Hematopoietic multipotent progenitor cell (in vitro differentiated cells): ENCODE measurements at regions not wholly inside any gene's neighbourhood (a gene's known extent, or its start where the extent isn't known, plus 50 kb on each side); places are given as distances from the start of the nearest gene placed in this dataset.
A peak's percentile ranks its signal among the peaks of the same experiment; 100 is the strongest.

Source experiments
- DNase-seq, 3 donors: peaks; one replicate each; pipeline ENCODE4 v3.0.0-alpha.2; 2011 to 2015; ENCODE audit warnings: low read depth in 2 of 3, low spot score in 2 of 3

DNA sequence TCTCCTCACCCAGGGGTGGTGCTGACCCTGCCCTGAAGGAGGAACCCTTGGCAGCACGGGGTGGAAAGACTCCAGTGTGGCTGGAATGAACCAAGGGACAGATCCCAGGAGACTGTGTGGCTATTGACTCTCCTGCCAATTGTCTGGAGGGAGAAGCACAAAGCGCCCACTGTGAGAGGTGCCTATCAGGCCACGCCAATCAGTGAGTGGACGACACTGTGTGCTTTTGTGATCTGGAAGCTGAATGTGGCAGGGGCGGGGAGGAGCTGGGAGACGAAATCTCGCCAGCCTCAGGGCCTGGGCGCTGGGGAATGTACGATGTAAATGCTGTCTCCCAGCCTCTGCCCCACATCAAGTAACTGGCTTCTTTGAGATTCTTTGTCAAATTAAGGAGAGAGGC is 167.1 kb downstream of the ZBTB18 start:
- no peak for DNase-seq

DNA sequence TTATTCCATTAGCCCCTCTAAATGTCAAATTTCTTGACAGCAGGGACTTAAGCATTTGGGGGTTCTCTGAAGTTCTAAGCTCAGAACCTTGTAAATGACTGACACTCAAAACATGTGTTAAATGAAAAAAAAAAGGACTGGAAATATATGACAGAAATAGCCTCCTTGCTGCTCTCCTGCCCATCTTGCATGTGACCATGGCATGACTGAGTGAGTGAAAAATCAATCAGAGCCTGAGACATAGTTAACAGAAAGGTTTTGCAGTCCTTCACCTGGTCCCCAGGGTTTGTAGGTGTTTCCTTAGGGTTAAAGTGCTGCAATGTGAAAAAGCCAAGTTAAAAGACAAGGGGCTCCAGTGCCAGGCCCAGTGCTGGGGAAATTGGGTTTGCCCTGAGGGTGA is 168.1 kb downstream of the ZBTB18 start:
- DNase-seq: no peak

DNA sequence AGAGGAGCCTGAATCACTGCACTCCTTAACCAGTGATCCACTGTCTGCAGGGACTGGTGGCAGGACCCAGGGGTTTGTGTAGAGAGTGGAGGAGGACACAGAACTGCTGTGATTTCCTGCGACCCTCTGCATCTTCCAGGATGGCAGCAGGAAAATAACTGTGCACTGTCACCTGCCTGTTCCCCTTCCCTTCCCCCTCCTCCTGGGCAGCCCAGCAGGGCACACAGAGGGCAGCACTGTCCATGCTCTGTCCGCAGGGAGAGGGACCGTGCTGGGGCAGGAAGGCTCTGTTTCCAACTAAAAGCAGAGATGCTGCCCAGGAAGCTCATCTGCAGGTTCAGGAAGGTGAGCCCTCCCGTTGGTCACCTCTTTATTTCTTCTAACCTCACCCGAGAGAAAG is 168.7 kb downstream of the ZBTB18 start:
- no peak for DNase-seq

DNA sequence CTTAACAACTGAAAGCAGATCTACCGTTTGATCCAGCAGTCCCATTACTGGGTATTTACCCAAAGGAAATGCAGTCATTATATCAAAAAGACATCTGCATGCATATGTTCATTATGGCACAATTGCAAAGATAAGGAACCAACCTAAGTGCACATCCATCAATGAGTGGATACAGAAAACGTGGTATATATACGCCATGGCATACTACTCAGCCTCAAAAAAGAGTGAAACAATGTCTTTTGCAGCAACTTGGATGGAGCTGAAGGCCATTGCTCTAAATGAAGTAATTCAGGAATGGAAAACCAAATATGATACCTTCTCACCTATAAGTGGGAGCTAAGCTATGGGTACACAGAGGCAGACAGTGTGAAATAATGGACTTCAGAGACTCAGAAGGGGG is 169.3 kb downstream of the ZBTB18 start:
- no peak for DNase-seq

DNA sequence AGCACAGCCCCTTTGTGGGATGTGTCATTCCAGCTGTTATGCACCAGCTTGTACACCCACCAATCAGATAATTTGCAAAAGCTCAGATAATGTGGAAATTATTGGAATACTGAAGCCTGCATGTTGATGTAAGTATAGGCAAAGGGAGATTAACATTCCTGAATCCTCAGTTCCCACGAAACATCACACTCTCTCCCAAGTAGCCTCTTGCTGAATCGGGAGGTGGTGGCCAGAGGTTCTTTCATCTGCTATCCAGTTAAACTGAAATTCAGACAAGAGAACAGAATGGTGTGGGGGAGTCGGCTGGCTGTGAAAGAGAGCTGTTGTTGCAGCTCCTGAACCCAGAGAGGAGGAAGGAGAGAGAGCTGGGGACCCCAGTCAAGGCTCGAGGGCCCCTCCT is 170.9 kb downstream of the ZBTB18 start:
- DNase-seq: no peak

DNA sequence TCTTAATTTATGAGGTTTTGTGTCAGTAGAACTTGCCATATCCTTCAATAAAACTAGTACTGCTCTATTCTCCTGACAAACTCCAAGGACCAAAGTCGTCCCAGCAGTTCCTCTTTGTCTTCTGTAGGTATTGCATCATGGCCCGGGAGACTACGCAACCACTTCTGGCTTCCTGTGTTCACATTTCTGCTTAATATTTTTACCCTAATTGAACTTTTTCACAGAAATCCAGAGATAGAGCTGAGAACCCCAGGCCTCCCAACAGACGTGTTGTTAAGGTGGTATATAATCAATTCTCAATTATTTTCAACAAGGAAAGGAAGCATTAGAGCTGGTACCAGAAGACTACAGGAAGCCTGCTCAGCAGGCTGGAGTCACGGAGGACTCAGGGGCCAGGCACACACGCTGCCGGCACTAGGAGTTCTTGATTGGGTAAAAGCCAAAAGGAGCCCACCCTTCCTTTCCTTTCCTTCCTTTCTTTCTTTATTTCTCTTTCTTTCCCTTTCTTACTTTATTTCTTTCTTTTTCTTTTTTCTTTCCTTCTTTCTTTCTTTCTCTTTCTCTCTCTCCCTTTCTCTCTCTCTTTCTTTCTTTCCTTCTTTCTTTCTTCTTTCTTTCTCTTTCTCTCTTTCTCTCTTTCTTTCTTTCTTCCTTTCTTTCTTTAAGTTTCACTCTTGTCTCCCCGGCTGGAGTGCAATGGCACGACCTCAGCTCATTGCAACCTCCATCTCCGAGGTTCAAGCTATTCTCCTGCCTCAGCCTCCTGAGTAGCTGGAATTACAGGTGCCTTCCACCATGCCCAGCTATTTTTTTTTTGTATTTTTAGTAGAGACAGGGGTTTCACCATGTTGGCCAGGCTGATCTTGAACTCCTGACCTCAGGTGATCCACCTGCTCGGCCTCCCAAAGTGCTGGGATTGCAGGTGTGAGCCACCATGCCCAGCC is 173.7 kb downstream of the ZBTB18 start:
- peak in 2 of 3 donors; percentile 45 to 70 for DNase-seq

DNA sequence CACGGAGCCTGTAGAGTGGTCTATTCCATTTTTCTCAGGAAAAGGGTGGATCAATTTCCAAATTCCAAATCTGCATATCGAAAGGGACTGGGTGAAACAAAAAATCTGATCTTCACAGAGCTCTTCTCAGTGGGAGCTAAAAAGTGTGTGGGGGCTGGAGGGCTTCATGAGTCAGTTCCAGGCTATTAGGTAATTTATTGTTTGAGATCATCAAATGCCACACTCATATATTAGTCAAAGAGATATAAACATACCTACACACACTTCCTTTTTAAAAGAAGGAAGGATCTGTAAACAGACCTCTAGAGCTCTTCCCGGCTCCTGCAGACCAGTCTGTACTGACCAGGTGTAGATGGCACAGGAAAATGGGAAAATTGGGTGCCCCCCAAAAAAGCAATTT is 175.4 kb downstream of the ZBTB18 start:
- DNase-seq: no peak

DNA sequence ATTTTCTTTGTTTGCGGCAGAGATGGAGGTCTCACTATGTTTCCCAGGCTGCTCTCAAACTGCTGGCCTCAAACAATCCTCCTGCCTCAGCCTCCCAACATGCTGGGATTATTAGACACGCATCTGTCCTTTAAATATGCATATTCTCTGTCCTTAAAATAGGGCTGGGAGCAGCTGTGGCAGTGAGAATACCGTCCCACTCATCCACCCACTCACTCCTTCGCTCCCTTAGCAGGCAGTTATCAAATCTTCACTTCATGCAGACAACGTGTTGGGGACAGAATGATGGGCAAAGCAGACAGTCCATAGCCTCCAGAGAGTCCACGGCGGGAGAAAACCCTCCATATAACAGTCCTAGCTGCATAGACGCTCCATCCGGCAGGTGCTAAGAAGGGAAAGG is 179.4 kb downstream of the ZBTB18 start:
- no peak for DNase-seq

DNA sequence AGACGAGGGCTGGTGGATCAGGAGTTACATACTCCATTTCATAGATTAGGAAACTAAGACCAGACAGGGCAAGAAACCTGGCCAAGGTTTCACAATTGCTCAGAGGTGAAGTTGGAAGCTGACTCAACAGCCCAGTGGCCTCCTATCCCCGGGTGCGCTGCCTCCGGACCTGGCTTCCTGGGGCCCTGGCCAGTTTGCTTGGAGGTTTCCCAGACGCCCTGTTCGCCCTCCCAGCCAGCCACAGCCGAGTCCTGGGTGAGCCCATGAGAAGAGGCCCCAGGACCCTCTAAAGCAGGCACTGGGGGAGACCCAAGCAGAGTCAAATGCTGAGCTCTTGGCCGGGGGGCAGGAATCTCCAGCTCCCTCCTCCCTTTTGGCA is 180.1 kb downstream of the ZBTB18 start:
- DNase-seq: no peak

DNA sequence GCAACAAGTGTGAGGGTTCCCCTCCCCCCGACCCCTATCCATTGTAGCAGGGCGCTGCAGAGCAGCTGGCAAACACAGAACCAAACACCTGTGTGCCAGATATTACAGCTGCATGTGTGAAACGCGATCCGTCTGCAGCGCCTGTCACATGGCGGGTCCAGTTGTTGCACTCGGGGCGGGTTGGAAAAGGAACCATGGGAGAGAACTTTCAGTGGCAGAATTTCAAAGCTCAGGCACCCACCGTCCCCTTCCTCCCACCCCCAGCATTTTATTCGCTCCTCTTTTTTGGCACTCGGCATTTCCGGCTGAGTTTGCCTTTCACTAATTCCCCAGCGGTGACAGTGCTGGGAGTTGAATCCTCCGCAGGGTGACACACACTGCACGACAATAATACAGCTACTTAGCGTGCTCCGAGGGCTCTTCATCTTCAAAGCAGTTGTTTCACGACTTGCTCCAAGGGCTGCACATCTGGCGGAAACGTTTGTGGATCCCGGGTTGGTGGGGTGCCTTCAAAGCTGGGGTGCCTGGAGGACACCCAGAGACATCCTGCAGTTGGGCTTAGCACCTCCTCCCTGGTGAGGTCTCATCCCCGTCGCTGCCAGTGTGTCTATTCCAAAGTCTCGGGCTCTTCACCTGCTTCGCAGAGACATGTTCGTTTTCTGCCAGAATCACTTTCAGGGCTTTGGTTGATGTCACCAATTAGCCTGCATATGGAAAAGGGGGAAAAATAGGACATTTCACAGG is 180.7 kb downstream of the ZBTB18 start:
- DNase-seq: no peak

DNA sequence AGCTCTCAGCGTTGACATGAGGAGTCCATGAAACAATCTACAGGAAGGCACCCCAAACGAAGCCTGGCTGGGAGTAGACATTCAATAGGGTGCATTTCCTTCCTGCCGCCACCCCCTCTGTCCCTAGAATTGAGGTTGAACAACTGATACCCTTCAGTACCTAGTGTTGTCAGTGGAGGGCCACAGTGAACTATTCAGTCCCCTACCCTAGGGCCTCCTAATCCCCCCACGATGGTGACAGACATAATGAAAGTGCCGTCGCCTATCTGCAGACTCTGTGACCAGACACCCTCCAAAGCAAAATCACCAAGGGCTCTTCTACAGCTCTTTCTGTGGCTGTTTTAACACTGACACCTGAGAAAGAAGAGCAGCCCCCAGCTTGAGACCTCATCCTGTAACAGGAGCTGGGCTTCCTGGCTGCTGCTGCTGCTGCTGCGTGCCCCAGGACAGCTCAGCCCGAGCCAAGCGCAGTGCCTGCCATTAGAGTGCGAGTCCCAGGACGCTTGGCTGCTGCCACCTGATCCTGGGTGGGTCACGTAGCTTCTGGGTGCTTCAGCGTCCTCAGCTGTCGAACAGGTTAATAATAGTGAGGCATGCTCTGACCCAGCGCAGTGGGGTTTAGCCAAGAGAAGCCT is 183.0 kb downstream of the ZBTB18 start:
- DNase-seq: no peak

DNA sequence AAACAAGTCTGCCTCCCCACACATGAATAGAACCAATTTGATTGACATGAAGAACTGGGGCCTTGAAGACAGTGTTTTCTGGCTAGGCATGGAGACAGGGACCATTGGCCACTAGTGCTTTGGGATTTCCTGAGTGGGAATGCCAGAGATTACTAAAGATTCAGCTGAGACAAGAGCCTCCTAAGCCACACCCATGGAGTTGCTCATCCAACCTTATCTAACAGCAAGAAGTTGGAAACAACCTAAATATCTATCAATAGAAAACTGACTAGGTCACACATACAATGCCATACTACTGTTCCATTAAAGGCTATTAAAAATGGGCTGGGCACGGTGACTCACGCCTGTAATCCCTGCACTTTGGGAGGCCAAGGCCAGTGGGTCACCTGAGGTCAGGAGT is 184.1 kb downstream of the ZBTB18 start:
- no peak for DNase-seq

DNA sequence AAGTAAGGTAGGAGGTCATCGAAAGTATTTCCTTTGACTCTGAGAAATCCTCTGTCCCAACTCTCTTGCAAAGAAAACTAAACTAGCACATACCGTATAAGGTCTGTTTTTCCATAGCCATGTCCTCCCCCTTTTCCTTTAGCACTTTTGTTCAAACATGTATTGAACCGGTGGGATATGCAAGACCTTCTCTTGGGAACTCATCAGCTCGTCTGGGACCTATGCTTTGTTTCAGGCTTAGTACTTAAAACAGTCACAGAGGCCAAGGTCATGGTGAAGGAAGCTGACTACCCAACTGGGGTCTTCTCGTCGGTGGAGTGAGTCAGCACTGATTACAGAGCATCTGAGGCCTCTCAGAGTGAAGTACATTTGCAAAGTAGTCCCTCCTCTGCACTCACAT is 185.0 kb downstream of the ZBTB18 start:
- no peak for DNase-seq

DNA sequence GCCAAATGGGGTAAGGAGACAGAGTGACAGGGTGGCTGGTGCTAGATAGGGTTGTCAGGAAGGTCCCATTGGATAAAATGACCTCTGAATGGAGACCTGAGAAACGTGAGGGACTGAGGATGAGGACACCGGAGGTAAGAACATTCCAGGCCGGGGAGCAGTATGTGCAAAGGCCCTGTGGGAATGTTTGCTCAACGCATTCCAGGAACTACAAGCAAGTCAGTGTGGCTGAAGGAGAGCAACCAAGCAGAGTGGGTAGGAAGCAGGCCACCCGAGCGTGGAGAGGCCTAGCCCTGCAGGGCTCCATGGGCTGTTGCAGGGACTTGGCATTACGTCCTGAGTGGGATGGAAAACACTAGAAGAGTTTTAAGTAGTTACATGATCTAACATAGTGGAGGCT is 185.6 kb downstream of the ZBTB18 start:
- no peak for DNase-seq

DNA sequence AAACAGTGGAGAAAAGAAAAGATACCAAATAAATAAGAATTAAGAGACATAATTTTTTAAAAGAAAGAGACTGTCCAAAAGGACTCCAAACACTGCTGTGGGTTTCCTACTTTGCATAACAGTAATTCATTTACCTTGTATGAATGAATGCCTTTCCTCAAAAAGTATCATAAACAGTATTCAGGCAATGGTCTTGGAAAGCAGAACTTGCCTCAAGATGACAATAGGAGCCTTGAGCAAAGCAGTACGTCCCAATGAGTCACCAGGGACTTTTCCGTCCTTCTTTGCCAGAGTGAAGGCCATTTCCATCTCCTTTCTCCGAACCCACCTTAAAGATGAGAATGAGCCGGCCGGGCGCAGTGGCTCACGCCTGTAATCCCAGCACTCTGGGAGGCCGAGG is 186.4 kb downstream of the ZBTB18 start:
- no peak for DNase-seq

DNA sequence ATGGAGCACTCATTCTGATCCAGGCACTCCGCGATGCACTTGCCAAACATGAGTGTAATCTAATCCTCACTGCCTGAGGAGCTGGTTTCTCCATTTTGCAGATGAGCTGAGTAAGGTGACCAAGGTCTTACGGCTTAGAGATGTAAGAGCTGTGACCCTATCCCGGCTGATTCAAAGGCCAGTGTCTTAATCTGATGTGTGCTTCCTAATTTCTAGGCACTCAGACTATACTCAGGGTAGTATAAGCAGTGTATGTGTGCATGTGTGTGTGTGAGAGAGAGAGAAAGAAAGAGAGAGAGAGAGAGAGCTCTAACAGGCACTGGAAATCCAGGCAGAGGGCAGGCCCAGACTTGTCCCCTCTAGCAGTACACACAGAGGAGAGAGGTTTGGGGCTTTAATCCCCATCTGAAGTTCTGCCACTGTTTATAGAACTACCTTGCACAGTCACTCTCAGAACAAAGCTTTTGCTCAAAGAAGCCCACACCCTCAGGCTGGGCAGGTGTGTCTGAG is 188.2 kb downstream of the ZBTB18 start:
- DNase-seq: no peak

DNA sequence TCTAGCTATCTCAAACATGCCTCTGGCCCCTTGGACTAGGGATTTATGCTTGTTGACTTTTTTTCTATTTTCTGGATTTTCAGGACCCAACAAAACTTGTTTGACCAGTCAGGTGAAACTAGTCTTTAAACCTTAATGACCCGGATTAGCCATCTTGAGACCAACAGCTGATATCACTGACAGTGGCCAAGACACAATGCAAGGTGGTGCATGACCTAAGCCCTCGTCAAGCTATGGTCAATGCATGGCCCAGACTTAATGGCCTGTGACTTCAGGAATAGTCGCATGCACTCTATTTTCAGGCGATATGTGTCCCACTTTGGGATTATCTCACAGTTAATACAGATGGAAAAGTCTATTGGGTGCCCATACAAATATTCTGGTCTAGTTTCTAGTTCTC is 190.4 kb downstream of the ZBTB18 start:
- DNase-seq: no peak

DNA sequence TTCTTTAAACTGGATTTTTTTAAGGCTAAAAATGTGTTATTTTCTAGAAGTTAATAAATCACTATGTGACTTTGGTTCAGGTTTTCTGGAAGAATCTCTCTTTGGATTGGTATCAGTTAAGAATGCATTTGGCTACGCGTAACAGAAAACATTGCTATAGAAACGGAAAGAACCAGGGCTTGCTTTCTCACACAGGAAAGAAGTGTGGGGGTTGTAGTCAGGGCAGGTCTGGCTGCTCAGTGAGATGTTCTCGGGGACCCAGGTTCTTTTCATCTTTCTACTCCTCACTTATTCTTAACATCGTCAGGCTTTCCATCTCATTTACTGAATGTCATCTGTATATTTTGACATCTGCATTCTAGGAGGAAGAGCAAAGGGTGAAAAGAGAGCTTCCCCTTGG is 191.4 kb downstream of the ZBTB18 start:
- peak in 1 of 3 donors; percentile 25 for DNase-seq

DNA sequence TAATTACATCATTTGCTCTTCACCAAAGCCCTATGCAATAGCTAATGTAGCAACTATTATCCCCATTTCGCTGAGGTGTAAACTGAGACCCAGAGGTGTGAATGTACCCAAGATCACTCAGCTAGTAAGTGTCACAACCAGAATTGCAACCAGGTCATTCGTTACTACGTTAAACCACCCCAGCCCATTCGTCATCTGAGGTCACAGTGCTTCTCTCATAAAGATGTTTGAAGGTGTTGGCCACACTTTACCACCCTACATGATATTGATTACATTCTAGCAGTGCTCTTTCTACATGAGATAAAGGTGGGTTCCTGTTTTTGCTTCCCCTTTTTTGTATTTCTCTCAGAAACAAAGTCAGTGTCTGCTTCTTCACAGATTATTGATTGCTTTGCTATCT is 195.3 kb downstream of the ZBTB18 start:
- peak in 1 of 3 donors; percentile 21 for DNase-seq

DNA sequence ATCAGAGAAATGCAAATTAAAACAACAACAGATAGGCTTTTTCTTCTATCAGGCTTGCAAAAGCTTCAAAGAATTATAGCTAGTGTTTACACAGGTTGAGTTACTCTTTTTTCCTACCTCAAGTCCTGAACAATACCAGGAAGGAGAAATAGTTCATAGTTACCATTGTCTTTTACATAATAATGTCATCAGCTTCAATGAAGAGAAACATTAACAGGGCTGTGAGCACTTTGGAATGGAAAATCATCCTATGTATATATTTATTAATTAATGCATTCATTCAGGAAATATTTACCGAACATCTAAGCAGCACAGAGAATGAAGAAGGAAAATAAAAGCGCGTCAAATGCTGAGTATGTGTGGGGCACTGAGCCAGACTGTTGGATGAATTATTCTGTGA is 197.3 kb downstream of the ZBTB18 start:
- DNase-seq: no peak

DNA sequence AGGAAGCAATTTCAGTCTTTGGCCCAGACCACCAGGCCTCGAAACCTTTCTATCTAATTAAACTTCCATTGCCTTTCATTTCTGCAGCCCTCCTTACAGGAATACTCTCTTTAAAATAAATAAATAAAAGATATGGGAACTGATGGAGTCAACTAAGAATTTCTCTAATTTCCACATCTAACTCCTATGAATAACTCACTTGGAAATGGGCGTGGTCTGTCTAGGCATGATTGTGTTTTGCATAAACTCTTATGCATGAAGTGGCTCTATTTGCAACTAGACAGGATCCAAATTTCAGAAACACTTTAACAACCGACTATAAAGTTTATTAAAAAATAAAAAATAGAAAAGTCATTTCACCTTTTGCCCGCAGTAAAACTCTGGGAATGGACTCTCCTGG is 199.5 kb downstream of the ADSS2 start:
- no peak for DNase-seq
